ENCODE measurements at regions not wholly inside any gene's neighbourhood (a gene's known extent, or its start where the extent isn't known, plus 50 kb on each side); places are given as distances from the start of the nearest gene placed in this dataset.

DNA sequence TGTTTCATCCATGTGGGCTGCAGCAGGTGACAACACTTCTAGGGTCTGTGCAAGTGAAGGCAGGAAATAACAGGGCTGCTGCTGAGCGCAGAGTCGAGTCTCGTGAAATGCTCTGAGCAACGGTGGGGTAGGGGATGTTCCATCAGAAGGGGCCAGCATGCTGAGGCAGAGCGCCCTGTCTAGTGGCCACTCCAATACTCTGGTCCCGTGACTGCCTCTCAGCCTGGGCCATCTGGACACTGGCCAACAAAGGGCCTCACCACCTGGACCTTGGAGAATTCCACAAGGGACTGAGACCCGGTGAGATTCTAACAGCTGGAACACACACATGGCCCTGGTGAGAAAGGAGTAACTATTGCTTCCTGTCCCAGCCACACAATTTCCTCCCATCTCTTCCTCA, 375.7 kb downstream of the SHANK2 start:
- Histone ChIP-seq H3K36me3 (replicated peaks; ENCODE audit: insufficient read depth, low read depth) (no peaks in the 10 kb centered on the region), H3K4me1 (ENCODE audit: insufficient read depth) (no peaks in the 10 kb centered on the region), H4K20me1 (ENCODE audit: insufficient read depth, poor library complexity, severe bottlenecking) (no peaks in the 10 kb centered on the region), H3K27me3 (no peaks in the 10 kb centered on the region), H3K9me2 (replicated peaks; ENCODE audit: insufficient read depth) (no peaks in the 10 kb centered on the region), H3K4me2 (no peak overlapping the region), H3K9me3 (ENCODE audit: low read depth) (no peaks in the 10 kb centered on the region), H3K27ac (no peak overlapping the region), H3K4me3 (no peak overlapping the region), H2AFZ (no peak overlapping the region), H3K79me2 (no peaks in the 10 kb centered on the region)
- WGBS (ENCODE audit: low lambda C conversion rate, missing lambda C conversion rate), result 87% methylated on average over 7 of the region's 7 CpGs
- no peak for DNase-seq (ENCODE audit: low spot score)
- TF ChIP-seq, protein P1, sequence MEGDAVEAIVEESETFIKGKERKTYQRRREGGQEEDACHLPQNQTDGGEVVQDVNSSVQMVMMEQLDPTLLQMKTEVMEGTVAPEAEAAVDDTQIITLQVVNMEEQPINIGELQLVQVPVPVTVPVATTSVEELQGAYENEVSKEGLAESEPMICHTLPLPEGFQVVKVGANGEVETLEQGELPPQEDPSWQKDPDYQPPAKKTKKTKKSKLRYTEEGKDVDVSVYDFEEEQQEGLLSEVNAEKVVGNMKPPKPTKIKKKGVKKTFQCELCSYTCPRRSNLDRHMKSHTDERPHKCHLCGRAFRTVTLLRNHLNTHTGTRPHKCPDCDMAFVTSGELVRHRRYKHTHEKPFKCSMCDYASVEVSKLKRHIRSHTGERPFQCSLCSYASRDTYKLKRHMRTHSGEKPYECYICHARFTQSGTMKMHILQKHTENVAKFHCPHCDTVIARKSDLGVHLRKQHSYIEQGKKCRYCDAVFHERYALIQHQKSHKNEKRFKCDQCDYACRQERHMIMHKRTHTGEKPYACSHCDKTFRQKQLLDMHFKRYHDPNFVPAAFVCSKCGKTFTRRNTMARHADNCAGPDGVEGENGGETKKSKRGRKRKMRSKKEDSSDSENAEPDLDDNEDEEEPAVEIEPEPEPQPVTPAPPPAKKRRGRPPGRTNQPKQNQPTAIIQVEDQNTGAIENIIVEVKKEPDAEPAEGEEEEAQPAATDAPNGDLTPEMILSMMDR (IDR thresholded peaks at IDR 0.05; ENCODE audit: poor library complexity), result no peak
- TF ChIP-seq EZH2phosphoT487 (IDR thresholded peaks at IDR 0.05; ENCODE audit: low read depth, severe bottlenecking, unreplicated experiment), result no peak
- TF ChIP-seq EZH2 (IDR thresholded peaks at IDR 0.05; ENCODE audit: borderline replicate concordance), result no peak

DNA sequence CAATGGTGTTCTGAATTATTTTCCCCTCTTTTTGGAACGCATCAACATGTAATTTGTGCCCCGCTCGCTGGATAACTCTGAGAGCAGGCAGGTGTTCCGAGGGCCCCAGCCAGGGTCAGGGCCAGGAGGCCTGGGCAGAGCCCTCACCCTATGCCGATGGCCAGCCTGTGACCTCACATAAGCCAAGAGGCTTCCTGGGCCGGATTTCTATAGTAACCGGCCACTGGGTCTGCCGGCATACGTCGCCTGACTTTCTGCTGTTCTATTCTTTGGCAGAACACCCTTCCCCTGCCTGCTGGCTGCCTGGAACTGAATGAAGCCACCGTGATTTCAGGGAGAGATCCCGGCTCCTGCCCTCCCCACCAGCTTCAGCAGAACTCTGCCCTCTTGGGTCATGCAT, 375.2 kb downstream of the SHANK2 start:
- Histone ChIP-seq H3K4me1 (ENCODE audit: insufficient read depth) (no peaks in the 10 kb centered on the region), H2AFZ (no peak overlapping the region), H3K4me3 (no peak overlapping the region), H3K27ac (no peak overlapping the region), H3K9me3 (ENCODE audit: low read depth) (no peaks in the 10 kb centered on the region), H3K27me3 (no peaks in the 10 kb centered on the region), H4K20me1 (ENCODE audit: insufficient read depth, poor library complexity, severe bottlenecking) (no peaks in the 10 kb centered on the region), H3K36me3 (replicated peaks; ENCODE audit: insufficient read depth, low read depth) (no peaks in the 10 kb centered on the region), H3K79me2 (no peaks in the 10 kb centered on the region), H3K9me2 (replicated peaks; ENCODE audit: insufficient read depth) (no peaks in the 10 kb centered on the region), H3K4me2 (no peak overlapping the region)
- no peak for DNase-seq (ENCODE audit: low spot score)
- 96% methylated on average over 12 of the region's 12 CpGs for WGBS (ENCODE audit: low lambda C conversion rate, missing lambda C conversion rate)
- TF ChIP-seq EZH2phosphoT487 (IDR thresholded peaks at IDR 0.05; ENCODE audit: low read depth, severe bottlenecking, unreplicated experiment), result no peak
- TF ChIP-seq EZH2 (IDR thresholded peaks at IDR 0.05; ENCODE audit: borderline replicate concordance), result no peak
- TF ChIP-seq, protein P1 (IDR thresholded peaks at IDR 0.05; ENCODE audit: poor library complexity), result no peak

DNA sequence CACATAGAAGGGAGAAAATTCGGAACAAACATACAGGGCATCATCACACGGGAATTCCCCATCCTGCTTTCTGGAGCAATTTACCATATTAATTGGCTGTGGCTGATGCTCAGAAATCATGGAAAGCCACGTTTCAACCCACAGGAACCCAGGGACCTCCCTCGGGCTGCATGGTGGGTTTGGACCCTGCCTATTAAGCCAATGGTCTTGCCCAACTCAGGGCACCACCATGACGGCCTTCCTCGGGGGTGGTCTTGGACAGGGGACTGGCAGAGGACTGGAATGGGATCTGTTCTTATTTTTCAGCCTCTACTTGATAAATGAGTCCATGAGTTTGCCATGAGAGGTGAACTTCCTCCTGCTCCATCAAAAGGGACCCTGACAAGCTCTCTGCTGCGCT, 374.0 kb downstream of the SHANK2 start:
- Histone ChIP-seq H3K4me2 (no peak overlapping the region), H2AFZ (no peak overlapping the region), H3K9me2 (replicated peaks; ENCODE audit: insufficient read depth) (no peaks in the 10 kb centered on the region), H3K9me3 (ENCODE audit: low read depth) (no peaks in the 10 kb centered on the region), H3K4me1 (ENCODE audit: insufficient read depth) (no peaks in the 10 kb centered on the region), H3K27me3 (no peaks in the 10 kb centered on the region), H4K20me1 (ENCODE audit: insufficient read depth, poor library complexity, severe bottlenecking) (no peaks in the 10 kb centered on the region), H3K27ac (no peak overlapping the region), H3K4me3 (no peak overlapping the region), H3K79me2 (no peaks in the 10 kb centered on the region), H3K36me3 (replicated peaks; ENCODE audit: insufficient read depth, low read depth) (no peaks in the 10 kb centered on the region)
- DNase-seq (ENCODE audit: low spot score), result no peak
- WGBS (ENCODE audit: low lambda C conversion rate, missing lambda C conversion rate), result 90% methylated on average over 7 of the region's 7 CpGs
- TF ChIP-seq, protein P1 (IDR thresholded peaks at IDR 0.05; ENCODE audit: poor library complexity), result no peak
- TF ChIP-seq EZH2phosphoT487 (IDR thresholded peaks at IDR 0.05; ENCODE audit: low read depth, severe bottlenecking, unreplicated experiment) (no peak), EZH2 (IDR thresholded peaks at IDR 0.05; ENCODE audit: borderline replicate concordance) (no peak)
